22Rv1 (cell line): ENCODE measurements at regions not wholly inside any gene's neighbourhood (a gene's known extent, or its start where the extent isn't known, plus 50 kb on each side); places are given as distances from the start of the nearest gene placed in this dataset.

Source experiments
- ZFX ChIP-seq: fragments of 450-650 bp; IDR thresholded peaks from 2 replicates; pipeline ENCODE4 v1.6.1; 2017; ENCODE audit warnings: antibody characterized with exemption, borderline replicate concordance
- TF ChIP-seq, protein P1 (sequence below): fragments of 450-650 bp; IDR thresholded peaks from 2 replicates; pipeline ENCODE4 v1.5.1; 2017; ENCODE audit warnings: mild to moderate bottlenecking

DNA sequence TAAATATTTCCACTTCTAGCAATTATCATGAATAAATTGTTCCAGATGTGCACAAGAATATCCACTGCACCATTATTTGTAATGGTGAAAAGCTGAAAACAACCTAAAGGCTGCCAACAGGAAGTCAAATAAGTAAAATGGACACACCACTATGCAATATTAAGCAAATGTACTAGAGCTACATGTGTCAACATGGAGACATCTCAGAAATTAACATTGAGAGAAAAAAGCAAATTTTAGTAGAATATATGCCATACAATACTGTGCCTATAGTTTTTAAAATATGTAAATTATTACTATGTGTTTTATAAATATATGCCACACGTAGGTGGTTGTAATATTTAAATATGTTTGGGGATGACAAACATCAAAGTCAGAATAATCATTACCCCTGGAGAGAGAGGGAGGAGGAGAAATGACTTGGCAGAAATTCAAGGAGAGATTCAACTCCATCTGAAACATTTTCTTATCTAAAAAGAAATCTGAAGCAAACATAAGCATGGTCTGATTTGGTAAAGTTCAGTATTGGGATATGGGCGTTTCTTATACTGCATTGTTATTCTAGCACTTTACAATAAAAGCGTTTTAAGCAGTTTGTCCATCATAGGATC is 475.5 kb downstream of the QKI start:
- TF ChIP-seq, protein P1, sequence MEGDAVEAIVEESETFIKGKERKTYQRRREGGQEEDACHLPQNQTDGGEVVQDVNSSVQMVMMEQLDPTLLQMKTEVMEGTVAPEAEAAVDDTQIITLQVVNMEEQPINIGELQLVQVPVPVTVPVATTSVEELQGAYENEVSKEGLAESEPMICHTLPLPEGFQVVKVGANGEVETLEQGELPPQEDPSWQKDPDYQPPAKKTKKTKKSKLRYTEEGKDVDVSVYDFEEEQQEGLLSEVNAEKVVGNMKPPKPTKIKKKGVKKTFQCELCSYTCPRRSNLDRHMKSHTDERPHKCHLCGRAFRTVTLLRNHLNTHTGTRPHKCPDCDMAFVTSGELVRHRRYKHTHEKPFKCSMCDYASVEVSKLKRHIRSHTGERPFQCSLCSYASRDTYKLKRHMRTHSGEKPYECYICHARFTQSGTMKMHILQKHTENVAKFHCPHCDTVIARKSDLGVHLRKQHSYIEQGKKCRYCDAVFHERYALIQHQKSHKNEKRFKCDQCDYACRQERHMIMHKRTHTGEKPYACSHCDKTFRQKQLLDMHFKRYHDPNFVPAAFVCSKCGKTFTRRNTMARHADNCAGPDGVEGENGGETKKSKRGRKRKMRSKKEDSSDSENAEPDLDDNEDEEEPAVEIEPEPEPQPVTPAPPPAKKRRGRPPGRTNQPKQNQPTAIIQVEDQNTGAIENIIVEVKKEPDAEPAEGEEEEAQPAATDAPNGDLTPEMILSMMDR, result no peak
- no peak for TF ChIP-seq ZFX
